ENCODE measurements at regions not wholly inside any gene's neighbourhood (a gene's known extent, or its start where the extent isn't known, plus 50 kb on each side); places are given as distances from the start of the nearest gene placed in this dataset.

GRCh38 chr21:31558962-31559367, 100.5 kb upstream of the SOD1 start:
- peak; percentile 69 for DNase-seq (ENCODE audit: low read depth)
- no peak for TF ChIP-seq CTCF (IDR thresholded peaks at IDR 0.05; ENCODE audit: insufficient read depth, low read depth, low read length, missing control alignments)
- no peak overlapping the region; the same call in 1 of the 2 replicates for H3K4me3 ChIP-seq (ENCODE audit: low read depth, low read length)

DNA sequence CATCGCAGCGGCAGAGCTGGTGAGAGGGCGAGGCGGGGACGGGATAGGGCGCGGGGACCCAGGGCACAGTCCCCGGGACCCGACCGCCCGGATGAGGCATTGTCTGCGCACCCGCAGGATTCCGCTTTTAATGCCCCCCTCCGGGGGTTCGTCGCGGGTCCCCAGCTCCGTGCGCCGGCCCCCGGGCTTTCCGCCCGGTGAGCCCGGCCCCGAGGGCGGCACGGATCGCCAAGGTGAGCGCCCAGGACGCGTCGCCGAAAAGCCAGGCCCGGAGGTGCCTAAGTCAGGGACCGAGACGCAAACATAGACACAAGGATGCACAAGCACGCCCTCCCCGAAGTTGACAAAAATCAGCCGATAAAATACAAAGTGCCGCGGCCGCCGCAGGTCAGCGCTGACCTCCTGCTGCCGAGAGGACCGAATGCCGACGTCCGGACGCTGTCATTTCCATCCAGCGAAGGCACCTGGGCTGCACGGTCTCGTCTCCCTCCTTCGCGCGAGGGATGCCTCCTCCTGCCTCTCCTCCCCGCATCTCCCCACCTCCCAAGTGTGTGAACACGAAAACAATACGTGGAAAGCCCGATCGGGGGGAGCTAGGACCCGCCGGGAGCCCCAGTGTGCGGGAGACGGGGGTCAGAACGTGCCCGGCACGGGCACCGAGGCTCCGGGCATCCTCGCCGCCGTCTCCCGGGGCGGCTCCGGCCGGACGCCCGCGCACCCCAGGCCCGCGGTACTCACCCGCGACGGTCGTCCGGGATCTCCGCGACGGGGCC, 101.1 kb upstream of the SOD1 start:
- no peak for DNase-seq (ENCODE audit: low read depth)

GRCh38 chr21:31557421-31558188, 101.9 kb upstream of the SOD1 start:
- DNase-seq (ENCODE audit: low read depth) = no peak
- no peak for TF ChIP-seq CTCF (IDR thresholded peaks at IDR 0.05; ENCODE audit: insufficient read depth, low read depth, low read length, missing control alignments)
- H3K4me3 ChIP-seq (ENCODE audit: low read depth, low read length) = no peak overlapping the region

More for the DNA sequence above, 101.1 kb upstream of the SOD1 start:
- TF ChIP-seq CTCF (IDR thresholded peaks at IDR 0.05; ENCODE audit: insufficient read depth, low read depth, low read length, missing control alignments) = no peak
- H3K4me3 ChIP-seq (ENCODE audit: low read depth, low read length) = no peak overlapping the region

DNA sequence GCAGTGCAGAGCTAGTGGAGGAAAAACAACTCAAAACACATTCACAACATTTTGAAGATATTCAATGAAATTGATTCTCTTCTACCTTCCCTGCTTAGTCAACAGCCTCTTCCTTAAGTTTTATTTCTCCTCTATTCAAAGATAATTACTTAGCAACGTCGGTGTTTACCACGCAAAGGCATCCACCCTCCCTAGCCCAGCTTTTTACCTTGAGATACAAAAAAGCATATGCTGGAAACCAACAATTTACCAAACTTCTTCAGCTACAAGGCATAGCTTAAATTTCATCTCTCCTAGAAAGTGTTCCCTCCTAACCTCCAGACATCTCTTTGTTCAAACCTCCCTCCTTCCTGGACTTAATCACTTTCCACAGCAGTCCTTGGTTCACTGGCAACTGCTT, 102.8 kb upstream of the SOD1 start:
- no peak for TF ChIP-seq CTCF (IDR thresholded peaks at IDR 0.05; ENCODE audit: insufficient read depth, low read depth, low read length, missing control alignments)
- H3K4me3 ChIP-seq (ENCODE audit: low read depth, low read length) = no peak overlapping the region
- DNase-seq (ENCODE audit: low read depth) = no peak

DNA sequence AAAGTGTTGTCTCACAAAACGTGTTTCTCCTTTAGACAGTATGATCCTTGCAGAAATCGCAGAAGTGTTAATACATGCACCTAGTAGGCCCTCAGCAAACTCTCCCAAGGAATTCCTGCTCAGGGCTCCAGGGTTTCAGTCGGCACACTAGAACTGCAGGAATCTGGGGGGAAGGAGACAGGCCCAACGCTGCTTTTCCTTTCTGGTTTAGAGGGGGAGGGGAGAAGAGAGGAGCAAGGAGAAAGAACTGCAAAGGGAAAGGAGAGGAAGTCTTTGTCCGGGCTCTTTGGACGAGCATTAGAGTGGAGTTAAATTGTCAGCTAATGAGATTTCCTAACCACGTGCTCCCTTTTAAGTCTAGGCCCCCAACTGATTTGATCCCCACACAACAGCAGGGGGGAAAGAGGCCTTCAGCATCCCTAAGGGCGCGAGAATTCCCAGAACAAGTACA, 103.7 kb upstream of the SOD1 start:
- no peak for TF ChIP-seq CTCF (IDR thresholded peaks at IDR 0.05; ENCODE audit: insufficient read depth, low read depth, low read length, missing control alignments)
- DNase-seq (ENCODE audit: low read depth) = no peak
- H3K4me3 ChIP-seq (ENCODE audit: low read depth, low read length) = no peak overlapping the region

- H3K4me3 ChIP-seq (ENCODE audit: low read depth, low read length) = no peak overlapping the region
- DNase-seq (ENCODE audit: low read depth) = peak; percentile 57
- no peak for TF ChIP-seq CTCF (IDR thresholded peaks at IDR 0.05; ENCODE audit: insufficient read depth, low read depth, low read length, missing control alignments)
Observed at GRCh38 chr21:31554511-31555022, 104.9 kb upstream of the SOD1 start.

Measured in GM12865 (cell line).